ENCODE measurements at regions not wholly inside any gene's neighbourhood (a gene's known extent, or its start where the extent isn't known, plus 50 kb on each side); places are given as distances from the start of the nearest gene placed in this dataset.

DNA sequence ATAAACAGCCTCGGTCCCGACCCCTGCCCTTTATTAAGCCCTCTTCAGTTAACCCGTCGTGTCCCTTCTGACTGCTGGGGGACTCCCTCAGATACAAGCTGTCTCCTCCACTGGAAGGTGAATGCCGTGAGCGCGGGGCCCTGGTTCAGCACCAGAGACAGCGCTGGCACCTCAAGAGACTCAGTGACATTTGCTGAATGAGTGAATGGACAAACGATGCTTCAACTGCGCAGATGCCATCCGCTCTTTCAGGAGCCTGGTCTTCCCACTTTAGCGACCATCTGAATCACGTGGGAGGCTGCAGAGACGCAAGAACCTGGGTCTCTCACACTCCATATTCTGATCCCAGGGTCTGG, 92.6 kb upstream of the SFSWAP start (continued):
- TF ChIP-seq, protein P1, sequence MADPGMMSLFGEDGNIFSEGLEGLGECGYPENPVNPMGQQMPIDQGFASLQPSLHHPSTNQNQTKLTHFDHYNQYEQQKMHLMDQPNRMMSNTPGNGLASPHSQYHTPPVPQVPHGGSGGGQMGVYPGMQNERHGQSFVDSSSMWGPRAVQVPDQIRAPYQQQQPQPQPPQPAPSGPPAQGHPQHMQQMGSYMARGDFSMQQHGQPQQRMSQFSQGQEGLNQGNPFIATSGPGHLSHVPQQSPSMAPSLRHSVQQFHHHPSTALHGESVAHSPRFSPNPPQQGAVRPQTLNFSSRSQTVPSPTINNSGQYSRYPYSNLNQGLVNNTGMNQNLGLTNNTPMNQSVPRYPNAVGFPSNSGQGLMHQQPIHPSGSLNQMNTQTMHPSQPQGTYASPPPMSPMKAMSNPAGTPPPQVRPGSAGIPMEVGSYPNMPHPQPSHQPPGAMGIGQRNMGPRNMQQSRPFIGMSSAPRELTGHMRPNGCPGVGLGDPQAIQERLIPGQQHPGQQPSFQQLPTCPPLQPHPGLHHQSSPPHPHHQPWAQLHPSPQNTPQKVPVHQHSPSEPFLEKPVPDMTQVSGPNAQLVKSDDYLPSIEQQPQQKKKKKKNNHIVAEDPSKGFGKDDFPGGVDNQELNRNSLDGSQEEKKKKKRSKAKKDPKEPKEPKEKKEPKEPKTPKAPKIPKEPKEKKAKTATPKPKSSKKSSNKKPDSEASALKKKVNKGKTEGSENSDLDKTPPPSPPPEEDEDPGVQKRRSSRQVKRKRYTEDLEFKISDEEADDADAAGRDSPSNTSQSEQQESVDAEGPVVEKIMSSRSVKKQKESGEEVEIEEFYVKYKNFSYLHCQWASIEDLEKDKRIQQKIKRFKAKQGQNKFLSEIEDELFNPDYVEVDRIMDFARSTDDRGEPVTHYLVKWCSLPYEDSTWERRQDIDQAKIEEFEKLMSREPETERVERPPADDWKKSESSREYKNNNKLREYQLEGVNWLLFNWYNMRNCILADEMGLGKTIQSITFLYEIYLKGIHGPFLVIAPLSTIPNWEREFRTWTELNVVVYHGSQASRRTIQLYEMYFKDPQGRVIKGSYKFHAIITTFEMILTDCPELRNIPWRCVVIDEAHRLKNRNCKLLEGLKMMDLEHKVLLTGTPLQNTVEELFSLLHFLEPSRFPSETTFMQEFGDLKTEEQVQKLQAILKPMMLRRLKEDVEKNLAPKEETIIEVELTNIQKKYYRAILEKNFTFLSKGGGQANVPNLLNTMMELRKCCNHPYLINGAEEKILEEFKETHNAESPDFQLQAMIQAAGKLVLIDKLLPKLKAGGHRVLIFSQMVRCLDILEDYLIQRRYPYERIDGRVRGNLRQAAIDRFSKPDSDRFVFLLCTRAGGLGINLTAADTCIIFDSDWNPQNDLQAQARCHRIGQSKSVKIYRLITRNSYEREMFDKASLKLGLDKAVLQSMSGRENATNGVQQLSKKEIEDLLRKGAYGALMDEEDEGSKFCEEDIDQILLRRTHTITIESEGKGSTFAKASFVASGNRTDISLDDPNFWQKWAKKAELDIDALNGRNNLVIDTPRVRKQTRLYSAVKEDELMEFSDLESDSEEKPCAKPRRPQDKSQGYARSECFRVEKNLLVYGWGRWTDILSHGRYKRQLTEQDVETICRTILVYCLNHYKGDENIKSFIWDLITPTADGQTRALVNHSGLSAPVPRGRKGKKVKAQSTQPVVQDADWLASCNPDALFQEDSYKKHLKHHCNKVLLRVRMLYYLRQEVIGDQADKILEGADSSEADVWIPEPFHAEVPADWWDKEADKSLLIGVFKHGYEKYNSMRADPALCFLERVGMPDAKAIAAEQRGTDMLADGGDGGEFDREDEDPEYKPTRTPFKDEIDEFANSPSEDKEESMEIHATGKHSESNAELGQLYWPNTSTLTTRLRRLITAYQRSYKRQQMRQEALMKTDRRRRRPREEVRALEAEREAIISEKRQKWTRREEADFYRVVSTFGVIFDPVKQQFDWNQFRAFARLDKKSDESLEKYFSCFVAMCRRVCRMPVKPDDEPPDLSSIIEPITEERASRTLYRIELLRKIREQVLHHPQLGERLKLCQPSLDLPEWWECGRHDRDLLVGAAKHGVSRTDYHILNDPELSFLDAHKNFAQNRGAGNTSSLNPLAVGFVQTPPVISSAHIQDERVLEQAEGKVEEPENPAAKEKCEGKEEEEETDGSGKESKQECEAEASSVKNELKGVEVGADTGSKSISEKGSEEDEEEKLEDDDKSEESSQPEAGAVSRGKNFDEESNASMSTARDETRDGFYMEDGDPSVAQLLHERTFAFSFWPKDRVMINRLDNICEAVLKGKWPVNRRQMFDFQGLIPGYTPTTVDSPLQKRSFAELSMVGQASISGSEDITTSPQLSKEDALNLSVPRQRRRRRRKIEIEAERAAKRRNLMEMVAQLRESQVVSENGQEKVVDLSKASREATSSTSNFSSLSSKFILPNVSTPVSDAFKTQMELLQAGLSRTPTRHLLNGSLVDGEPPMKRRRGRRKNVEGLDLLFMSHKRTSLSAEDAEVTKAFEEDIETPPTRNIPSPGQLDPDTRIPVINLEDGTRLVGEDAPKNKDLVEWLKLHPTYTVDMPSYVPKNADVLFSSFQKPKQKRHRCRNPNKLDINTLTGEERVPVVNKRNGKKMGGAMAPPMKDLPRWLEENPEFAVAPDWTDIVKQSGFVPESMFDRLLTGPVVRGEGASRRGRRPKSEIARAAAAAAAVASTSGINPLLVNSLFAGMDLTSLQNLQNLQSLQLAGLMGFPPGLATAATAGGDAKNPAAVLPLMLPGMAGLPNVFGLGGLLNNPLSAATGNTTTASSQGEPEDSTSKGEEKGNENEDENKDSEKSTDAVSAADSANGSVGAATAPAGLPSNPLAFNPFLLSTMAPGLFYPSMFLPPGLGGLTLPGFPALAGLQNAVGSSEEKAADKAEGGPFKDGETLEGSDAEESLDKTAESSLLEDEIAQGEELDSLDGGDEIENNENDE (IDR thresholded peaks at IDR 0.05; ENCODE audit: insufficient replicate concordance, low read length), result no peak
- TF ChIP-seq SAP30 (IDR thresholded peaks at IDR 0.05; ENCODE audit: insufficient read depth, insufficient replicate concordance, low read length) (peak; percentile 57), CREB1 (IDR thresholded peaks at IDR 0.05) (no peak), CHD2 (IDR thresholded peaks at IDR 0.05; ENCODE audit: low read length) (no peak), BACH1 (IDR thresholded peaks at IDR 0.05; ENCODE audit: low read length) (no peak), BCL11A (IDR thresholded peaks at IDR 0.05; ENCODE audit: low read depth in 2 of 2, low read length in 2 of 2) (no peak), CTBP2 (IDR thresholded peaks at IDR 0.05; ENCODE audit: borderline replicate concordance, insufficient read depth, insufficient read length, low read length) (no peak), YY1 (IDR thresholded peaks at IDR 0.05; ENCODE audit: low read depth, low read length) (no peak), TBP (IDR thresholded peaks at IDR 0.05; ENCODE audit: low read depth, low read length) (no peak)

All from H1 (cell line).